ENCODE measurements at regions not wholly inside any gene's neighbourhood (a gene's known extent, or its start where the extent isn't known, plus 50 kb on each side); places are given as distances from the start of the nearest gene placed in this dataset.

DNA sequence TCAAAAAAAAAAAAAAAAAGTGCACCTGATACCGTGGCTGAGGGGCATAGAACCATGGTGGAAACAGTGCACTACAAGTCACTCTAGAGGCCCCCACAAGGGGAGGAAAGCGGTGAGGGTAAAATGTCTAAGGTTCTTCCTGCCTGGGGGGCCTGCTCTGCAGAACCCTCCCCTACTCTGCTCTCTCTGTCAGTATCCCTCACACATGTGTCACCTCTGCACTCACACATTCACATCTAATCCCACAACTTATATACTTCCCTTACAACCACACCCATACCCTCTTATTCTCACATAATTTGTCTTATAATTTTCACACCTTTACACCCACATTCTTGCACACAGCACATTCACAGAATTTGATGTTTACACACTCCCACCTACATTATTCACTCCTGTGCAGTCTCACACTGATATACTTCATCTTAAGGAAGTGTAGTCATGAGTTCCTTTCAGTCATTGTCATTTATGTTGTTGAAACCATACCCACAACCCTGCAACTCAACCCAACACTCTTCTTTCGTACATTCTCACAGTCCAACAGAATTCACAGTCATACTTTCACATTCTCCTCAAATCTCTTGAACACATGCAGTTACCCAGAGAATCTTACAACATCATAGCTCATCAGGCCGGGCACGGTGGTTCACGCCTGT, 68.0 kb upstream of the PAX2 start:
- no peak for TF ChIP-seq POLR2A (IDR thresholded peaks at IDR 0.05; ENCODE audit: low read length)
- TF ChIP-seq GATA1 (IDR thresholded peaks at IDR 0.05; ENCODE audit: low read depth, low read length), result no peak

Data from erythroblast (primary cell).